ENCODE measurements at regions not wholly inside any gene's neighbourhood (a gene's known extent, or its start where the extent isn't known, plus 50 kb on each side); places are given as distances from the start of the nearest gene placed in this dataset.

- no peak for DNase-seq (ENCODE audit: low read depth)
Observed at GRCh38 chr6:33950891-33951889, 147.4 kb upstream of the MLN start.

- no peak for DNase-seq (ENCODE audit: low read depth)
Observed at GRCh38 chr6:33950472-33950881, 146.7 kb upstream of the MLN start.

- no peak for DNase-seq (ENCODE audit: low read depth)
Observed at GRCh38 chr6:33949877-33950435, 146.2 kb upstream of the MLN start.

DNA sequence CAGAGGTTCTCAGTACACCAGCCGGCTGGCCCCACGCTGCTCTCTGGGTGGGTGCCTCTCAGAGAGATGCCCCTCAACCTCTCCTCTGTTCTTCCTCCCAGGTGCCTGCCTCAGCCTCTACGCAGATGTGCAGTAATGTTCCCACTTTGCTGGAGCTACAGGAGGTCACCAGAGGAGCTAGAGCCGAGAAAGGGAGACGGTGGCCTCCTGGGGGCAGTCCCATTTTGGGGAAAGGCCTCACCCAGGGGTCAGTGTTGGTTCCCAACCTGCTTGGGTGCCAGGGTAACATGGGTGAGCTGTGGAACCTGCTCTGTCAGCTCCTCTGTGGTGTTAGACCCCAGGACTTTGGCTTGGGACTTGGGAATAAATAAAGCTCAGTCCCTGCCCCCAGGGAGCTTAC is 145.3 kb upstream of the MLN start:
- DNase-seq (ENCODE audit: low read depth): no peak

DNA sequence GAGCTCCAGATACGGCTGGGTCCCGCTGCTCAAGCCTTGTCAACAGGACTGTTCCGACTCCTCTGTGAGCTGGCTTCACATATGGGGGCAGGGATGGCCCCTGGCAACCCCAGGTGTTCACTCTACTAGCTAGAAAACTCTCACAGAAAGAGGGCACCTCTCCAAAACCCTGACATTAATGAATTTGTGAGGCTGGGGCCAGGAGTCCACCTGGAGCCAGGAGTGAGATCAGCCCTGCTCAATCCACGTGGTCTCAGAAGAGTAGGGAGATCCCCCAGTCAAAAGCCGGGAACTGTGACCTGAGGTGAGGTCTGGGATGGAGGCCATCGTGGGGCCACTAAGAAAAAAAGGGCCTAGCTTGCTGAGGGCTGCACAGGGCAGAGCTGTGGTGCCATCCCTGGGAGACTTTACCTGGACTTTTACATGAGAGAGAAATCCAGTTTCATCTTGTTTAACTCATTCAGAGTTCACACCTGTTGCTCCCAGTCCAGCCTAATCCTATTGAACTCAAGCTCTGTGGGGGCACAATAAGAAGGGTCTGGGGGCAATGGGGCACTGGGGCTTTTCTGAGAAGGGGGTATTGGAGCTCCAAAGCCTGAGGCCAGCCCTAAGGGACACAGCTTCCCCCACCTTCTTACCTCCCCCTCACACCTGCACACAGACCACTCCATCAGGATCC is 144.3 kb upstream of the MLN start:
- no peak for DNase-seq (ENCODE audit: low read depth)

DNA sequence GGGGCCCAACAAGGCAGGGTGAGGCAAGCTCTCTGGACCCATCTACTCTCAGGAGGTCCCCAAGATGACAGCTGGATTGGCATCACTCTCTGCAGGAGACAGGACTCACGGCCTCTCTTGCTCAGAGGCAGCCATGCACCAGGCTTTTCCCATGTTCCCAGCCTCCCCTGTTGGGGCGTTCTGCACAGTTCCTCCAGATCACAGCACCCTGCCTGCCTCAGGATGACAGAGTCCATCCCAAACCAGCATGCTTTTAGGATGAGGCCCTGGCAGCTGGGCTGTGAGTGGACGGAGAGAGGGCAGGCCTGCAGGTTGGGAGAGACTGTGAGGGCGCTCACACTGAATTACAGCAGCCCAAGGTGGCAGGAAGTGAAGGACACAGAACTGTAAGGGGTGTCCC is 143.2 kb upstream of the MLN start:
- no peak for DNase-seq (ENCODE audit: low read depth)

DNA sequence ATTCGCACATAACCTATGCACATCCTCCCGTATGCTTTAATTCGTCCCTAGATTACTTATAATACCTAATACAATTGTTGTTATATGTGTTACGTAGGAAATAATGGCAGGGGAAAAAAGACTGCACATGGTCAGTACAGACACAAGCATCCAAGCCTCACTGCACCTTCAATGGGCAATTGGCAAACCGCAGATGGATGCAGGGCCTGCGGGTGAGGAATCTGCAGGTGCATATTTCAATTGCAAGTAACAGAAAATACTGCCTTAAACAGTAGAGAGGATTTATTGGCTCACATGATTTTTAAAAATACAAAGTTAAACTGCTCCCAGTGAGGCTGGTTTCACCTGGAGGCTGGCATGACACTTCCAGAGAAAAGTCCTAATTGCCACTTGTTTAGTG is 142.1 kb upstream of the MLN start:
- no peak for DNase-seq (ENCODE audit: low read depth)

GRCh38 chr6:33944686-33945411 is 141.0 kb upstream of the MLN start:
- DNase-seq (ENCODE audit: low read depth): no peak

DNA sequence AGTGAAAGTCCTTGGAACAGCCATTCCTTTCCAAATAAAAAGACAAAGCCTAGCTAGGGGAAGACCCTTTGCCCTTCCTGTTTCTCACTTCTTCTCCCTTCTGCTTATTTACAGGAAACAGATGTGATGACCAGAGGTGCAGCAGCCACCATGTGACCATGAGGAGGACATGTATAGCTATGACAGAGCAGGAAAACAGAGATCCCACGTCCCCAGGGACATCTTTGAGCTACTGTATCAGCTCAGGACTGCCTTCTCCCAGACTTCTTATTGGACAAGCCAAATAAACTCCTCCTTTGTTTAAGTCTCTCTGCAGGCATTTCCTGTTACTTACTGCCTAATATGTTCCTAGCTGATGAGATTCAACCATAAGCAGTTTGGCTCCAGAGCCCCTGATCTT is 133.1 kb upstream of the MLN start:
- DNase-seq (ENCODE audit: low read depth): no peak

- DNase-seq (ENCODE audit: low read depth): no peak
Observed at GRCh38 chr6:33935439-33936080, 131.8 kb upstream of the MLN start.

DNA sequence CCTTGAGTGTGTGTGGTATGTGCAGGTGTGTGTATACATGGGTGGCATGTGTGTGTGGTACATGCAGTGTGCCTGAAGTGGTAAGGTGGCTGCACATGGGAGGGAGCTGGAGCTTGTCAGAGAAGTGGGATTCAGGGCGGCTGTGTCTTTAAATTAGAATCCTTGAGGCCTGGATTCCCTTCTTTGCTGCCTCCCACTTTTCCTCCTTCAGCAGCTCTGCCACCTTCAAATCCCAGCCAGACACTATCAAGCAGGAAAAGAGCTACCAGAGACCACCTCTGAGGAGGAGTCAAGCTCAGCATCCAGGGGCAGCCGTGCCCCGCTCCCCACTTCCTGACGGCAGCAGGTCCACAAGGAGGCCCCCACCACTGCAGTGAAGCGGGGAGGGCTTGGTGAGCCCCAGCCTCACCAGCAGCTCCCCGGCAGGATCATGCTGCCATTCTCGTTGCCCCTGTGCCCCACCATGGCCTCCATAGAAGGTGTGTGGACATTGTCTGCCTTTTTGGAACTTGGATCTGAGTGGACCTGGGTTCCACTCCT is 131.0 kb upstream of the MLN start:
- no peak for DNase-seq (ENCODE audit: low read depth)

GRCh38 chr6:33933101-33933500 is 129.3 kb upstream of the MLN start:
- DNase-seq (ENCODE audit: low read depth): no peak

GRCh38 chr6:33931799-33932198 is 128.0 kb upstream of the MLN start:
- DNase-seq (ENCODE audit: low read depth): no peak

DNA sequence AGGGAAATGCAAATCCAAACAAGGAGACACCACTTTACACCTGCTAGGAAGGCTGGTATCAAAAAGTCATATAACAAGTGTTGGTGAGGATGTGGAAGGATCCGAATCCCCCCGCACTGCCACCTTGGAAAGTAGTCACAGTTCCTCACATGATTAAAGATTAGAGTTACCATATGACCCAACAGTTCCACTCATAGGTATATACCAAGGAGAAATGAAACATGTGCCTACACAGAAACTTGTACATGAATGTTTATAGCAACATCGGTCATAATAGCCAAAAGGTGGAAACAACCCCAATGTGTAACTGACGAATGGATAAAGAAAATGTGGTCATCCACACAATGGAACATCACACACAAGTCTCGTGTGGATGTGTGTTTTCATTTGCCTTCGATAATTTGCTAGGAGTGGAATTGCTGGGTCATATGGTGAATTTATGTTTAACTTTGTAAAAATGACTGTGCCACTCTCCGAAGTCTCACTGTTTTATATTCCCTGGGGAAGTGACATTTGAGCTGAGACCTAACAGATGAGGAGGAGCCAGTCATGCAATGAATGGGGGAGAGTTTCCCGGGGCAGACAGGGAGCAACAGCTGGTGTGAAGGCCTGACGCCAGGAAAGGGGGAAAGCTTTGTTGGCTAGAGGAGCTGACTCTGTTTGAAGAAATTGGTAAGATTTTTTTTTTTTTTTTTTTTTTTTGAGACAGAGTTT is 125.9 kb upstream of the MLN start:
- DNase-seq (ENCODE audit: low read depth): no peak

- DNase-seq (ENCODE audit: low read depth): no peak
Observed at GRCh38 chr6:33927616-33928015, 123.8 kb upstream of the MLN start.

DNA sequence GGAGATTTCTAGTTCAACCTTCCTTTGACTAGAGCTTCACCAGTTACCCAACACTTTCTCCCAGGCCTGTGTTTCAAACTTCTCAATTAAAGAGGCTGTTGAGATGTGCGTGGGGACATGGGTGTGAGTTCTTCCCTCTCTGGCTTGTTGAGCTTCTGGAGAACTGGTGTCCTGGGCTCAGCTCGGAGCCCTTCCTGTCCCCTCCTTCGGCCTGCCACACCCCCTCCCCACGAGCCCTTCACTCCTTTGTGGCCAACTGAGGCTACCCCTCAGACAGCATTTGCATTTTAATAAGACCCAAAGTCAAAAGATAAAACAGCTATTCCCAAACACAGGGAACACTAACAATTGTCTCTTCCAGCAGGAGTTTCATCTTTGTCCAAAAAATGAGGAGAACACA is 123.3 kb upstream of the MLN start:
- no peak for DNase-seq (ENCODE audit: low read depth)

- DNase-seq (ENCODE audit: low read depth): no peak
Observed at GRCh38 chr6:33926451-33926850, 122.6 kb upstream of the MLN start.

- no peak for DNase-seq (ENCODE audit: low read depth)
Observed at GRCh38 chr6:33925936-33926335, 122.1 kb upstream of the MLN start.

DNA sequence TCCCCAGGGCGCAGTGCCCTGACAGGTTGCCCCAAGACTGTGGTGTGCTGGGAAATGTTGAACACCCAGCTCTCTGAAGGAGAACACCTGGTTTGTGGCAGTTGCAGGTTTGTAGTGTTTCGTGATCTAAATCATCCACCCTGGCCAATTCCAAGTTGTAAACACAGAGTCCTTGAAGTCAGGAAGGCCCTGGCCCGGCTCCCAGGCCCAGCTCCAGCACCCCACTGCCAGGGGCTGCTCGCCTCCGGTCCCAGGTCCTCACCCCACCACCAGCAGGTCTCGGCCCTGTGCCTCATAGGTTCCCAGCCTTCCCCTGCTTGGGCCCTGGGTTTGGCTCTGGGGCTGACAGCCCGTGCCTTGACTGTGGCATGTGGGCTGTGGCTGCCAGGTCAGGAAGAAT is 121.4 kb upstream of the MLN start:
- no peak for DNase-seq (ENCODE audit: low read depth)

- no peak for DNase-seq (ENCODE audit: low read depth)
Observed at GRCh38 chr6:33924681-33925080, 120.9 kb upstream of the MLN start.
